AG10803 (cell line): ENCODE measurements at regions not wholly inside any gene's neighbourhood (a gene's known extent, or its start where the extent isn't known, plus 50 kb on each side); places are given as distances from the start of the nearest gene placed in this dataset.

Experiments
- DNase-seq: peaks from one replicate; pipeline ENCODE4 v3.0.0; 2010; ENCODE audit warnings: low read depth
- H3K4me3 ChIP-seq: 2 replicates; pipeline ENCODE4 v1.5.1; 2011; ENCODE audit warnings: mild to moderate bottlenecking, low read length, control low read depth
- CTCF ChIP-seq: conservative IDR thresholded peaks from 2 replicates; pipeline ENCODE4 v1.5.1; 2011; ENCODE audit warnings: mild to moderate bottlenecking, low read length, control low read depth, inconsistent platforms

- no peak for DNase-seq
- no peak overlapping the region for H3K4me3 ChIP-seq
- TF ChIP-seq CTCF, result no peak
Measured at GRCh38 chr9:89721971-89722530, 117.2 kb downstream of the GADD45G start.

- H3K4me3 ChIP-seq, result no peak overlapping the region
- no peak for TF ChIP-seq CTCF
- DNase-seq, result no peak
Measured at GRCh38 chr9:89722712-89723111, 117.9 kb downstream of the GADD45G start.

- no peak overlapping the region for H3K4me3 ChIP-seq
- no peak for TF ChIP-seq CTCF
- no peak for DNase-seq
Measured at GRCh38 chr9:89723469-89724100, 118.8 kb downstream of the GADD45G start.

- DNase-seq, result no peak
- TF ChIP-seq CTCF, result no peak
- H3K4me3 ChIP-seq, result no peak overlapping the region
Measured at GRCh38 chr9:89724659-89725058, 119.8 kb downstream of the GADD45G start.

GRCh38 chr9:89725271-89725670, 120.5 kb downstream of the GADD45G start:
- no peak for DNase-seq
- no peak for TF ChIP-seq CTCF
- H3K4me3 ChIP-seq, result no peak overlapping the region

GRCh38 chr9:89729954-89730530, 125.2 kb downstream of the GADD45G start:
- no peak overlapping the region for H3K4me3 ChIP-seq
- no peak for TF ChIP-seq CTCF
- DNase-seq, result no peak

GRCh38 chr9:89730715-89731114, 125.9 kb downstream of the GADD45G start:
- DNase-seq, result no peak
- TF ChIP-seq CTCF, result no peak
- no peak overlapping the region for H3K4me3 ChIP-seq
